Suprapubic skin (tissue), 3 donors: ENCODE measurements at regions not wholly inside any gene's neighbourhood (a gene's known extent, or its start where the extent isn't known, plus 50 kb on each side); places are given as distances from the start of the nearest gene placed in this dataset.

Source experiments
- EP300 ChIP-seq: sonication (generic); formaldehyde crosslinking; IDR thresholded peaks from one replicate; pipeline ENCODE4 v1.6.1; 2017; ENCODE audit warnings: antibody characterized with exemption
- POLR2A ChIP-seq, 2 donors: fragments of 450-650 bp; IDR thresholded peaks; one replicate each; pipeline ENCODE4 v1.6.1; 2017; ENCODE audit warnings: antibody characterized with exemption in 2 of 2, mild to moderate bottlenecking in 2 of 2, moderate library complexity in 2 of 2
- TF ChIP-seq, protein P1 (sequence below), 2 donors: fragments of 200-600 bp in 1 of 2; fragments of 450-650 bp in 1 of 2; sonication (generic) in 1 of 2; IDR thresholded peaks; one replicate each; pipeline ENCODE4 v1.5.1; 2016 to 2019; ENCODE audit warnings: antibody characterized with exemption in 2 of 2, mild to moderate bottlenecking in 1 of 2, moderate library complexity in 1 of 2

DNA sequence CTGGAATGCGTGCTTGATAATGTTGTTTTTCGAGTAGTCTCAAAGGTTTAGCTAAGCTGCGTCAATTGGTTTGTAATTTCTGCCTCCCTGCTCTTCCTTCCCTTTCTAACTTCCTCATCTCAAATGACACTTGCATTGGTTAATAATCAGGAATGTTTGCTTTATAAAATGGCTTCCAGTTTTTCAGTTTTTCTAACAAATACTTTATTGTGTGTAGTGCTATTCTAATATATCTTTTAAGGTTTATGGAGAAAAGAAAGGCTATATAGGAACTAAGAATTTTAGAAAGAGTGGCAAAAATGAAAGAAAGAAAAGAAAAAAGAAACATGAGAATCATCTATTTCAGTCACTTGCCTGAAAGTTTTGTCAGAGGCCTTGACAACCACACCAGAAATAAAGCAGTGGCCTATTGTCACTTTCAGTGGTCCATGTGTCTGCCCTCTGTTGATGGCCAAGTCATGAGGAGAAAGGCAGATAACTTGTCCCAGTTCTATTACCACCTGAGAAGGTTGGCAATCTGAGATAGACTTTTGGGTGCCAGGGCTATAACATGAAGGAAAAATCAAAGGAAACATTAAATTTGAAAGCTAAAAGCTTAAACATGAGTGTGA, 221.9 kb upstream of the KITLG start:
- TF ChIP-seq, protein P1, sequence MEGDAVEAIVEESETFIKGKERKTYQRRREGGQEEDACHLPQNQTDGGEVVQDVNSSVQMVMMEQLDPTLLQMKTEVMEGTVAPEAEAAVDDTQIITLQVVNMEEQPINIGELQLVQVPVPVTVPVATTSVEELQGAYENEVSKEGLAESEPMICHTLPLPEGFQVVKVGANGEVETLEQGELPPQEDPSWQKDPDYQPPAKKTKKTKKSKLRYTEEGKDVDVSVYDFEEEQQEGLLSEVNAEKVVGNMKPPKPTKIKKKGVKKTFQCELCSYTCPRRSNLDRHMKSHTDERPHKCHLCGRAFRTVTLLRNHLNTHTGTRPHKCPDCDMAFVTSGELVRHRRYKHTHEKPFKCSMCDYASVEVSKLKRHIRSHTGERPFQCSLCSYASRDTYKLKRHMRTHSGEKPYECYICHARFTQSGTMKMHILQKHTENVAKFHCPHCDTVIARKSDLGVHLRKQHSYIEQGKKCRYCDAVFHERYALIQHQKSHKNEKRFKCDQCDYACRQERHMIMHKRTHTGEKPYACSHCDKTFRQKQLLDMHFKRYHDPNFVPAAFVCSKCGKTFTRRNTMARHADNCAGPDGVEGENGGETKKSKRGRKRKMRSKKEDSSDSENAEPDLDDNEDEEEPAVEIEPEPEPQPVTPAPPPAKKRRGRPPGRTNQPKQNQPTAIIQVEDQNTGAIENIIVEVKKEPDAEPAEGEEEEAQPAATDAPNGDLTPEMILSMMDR (IDR thresholded peaks at IDR 0.05) = no peak
- TF ChIP-seq POLR2A (IDR thresholded peaks at IDR 0.05) = no peak
- no peak for TF ChIP-seq EP300
